LNCaP clone FGC (cell line): ENCODE measurements at regions not wholly inside any gene's neighbourhood (a gene's known extent, or its start where the extent isn't known, plus 50 kb on each side); places are given as distances from the start of the nearest gene placed in this dataset.

Experiments used
- DNase-seq: peaks from one replicate; pipeline ENCODE4 v3.0.0-alpha.2; 2011; ENCODE audit warnings: low read depth
- H3K4me3 ChIP-seq: 2 replicates; pipeline ENCODE4 v1.5.1; 2011; ENCODE audit warnings: mild to moderate bottlenecking, low read depth, low read length, control low read depth
- TF ChIP-seq, protein P1 (sequence below): IDR thresholded peaks from 2 replicates; pipeline ENCODE4 v1.5.1; 2012; ENCODE audit warnings: mild to moderate bottlenecking; ENCODE audit not compliant: control insufficient read depth, insufficient read depth; ENCODE audit errors: extremely low read depth

DNA sequence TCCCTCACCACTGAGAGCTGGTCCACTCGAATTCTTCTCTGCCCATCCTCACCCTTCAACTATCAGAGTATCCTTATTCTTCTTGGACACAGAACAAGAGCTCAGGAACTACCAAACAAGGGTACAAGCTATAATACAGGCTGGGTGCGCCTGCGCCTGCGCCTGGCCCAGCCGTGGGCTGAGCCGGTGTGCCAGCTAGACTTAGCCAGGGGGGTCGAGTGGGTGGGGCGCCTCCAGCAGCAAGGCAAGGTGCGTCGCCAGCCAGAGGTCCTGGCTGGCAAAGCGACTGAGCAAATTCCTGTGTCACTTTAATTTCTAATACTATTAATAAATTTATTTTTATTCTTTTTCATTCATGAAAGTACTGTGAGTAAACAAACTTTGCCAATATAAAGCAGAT lies 1072.6 kb upstream of the PIK3C3 start:
- TF ChIP-seq, protein P1, sequence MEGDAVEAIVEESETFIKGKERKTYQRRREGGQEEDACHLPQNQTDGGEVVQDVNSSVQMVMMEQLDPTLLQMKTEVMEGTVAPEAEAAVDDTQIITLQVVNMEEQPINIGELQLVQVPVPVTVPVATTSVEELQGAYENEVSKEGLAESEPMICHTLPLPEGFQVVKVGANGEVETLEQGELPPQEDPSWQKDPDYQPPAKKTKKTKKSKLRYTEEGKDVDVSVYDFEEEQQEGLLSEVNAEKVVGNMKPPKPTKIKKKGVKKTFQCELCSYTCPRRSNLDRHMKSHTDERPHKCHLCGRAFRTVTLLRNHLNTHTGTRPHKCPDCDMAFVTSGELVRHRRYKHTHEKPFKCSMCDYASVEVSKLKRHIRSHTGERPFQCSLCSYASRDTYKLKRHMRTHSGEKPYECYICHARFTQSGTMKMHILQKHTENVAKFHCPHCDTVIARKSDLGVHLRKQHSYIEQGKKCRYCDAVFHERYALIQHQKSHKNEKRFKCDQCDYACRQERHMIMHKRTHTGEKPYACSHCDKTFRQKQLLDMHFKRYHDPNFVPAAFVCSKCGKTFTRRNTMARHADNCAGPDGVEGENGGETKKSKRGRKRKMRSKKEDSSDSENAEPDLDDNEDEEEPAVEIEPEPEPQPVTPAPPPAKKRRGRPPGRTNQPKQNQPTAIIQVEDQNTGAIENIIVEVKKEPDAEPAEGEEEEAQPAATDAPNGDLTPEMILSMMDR: no peak
- no peak for DNase-seq

GRCh38 chr18:40878371-40878770 lies 1076.7 kb upstream of the PIK3C3 start:
- TF ChIP-seq, protein P1: no peak
- H3K4me3 ChIP-seq: no peak overlapping the region
- DNase-seq: no peak

More for the DNA sequence above, 1072.6 kb upstream of the PIK3C3 start:
- no peak overlapping the region for H3K4me3 ChIP-seq

- TF ChIP-seq, protein P1: no peak
- no peak for DNase-seq
- H3K4me3 ChIP-seq: no peak overlapping the region
Observed at GRCh38 chr18:40877096-40877495, 1077.9 kb upstream of the PIK3C3 start.

- no peak overlapping the region for H3K4me3 ChIP-seq
- no peak for DNase-seq
- TF ChIP-seq, protein P1: no peak
Observed at GRCh38 chr18:40875101-40875615, 1079.9 kb upstream of the PIK3C3 start.

- no peak for DNase-seq
- no peak overlapping the region for H3K4me3 ChIP-seq
- TF ChIP-seq, protein P1: no peak
Observed at GRCh38 chr18:40874233-40874632, 1080.8 kb upstream of the PIK3C3 start.

- TF ChIP-seq, protein P1: no peak
- no peak for DNase-seq
- no peak overlapping the region for H3K4me3 ChIP-seq
Observed at GRCh38 chr18:40868110-40868858, 1086.8 kb upstream of the PIK3C3 start.

GRCh38 chr18:40867459-40867858 lies 1087.6 kb upstream of the PIK3C3 start:
- no peak for DNase-seq
- no peak overlapping the region for H3K4me3 ChIP-seq
- TF ChIP-seq, protein P1: no peak
